HEK293T (cell line): ENCODE measurements at regions not wholly inside any gene's neighbourhood (a gene's known extent, or its start where the extent isn't known, plus 50 kb on each side); places are given as distances from the start of the nearest gene placed in this dataset.

Source experiments
- CTCF ChIA-PET: fragments of 350-600 bp; formaldehyde crosslinking; extraction: SDS; loops from one replicate; lab custom pipeline; 2021; ENCODE audit warnings: antibody characterized with exemption, inconsistent platforms; lab: Yijun Ruan, JAX
- POLR2A ChIA-PET: fragments of 350-600 bp; formaldehyde crosslinking; extraction: SDS; loops from one replicate; lab custom pipeline; 2020; ENCODE audit warnings: antibody characterized with exemption, inconsistent platforms; lab: Yijun Ruan, JAX
- DNase-seq: peaks from one replicate; pipeline ENCODE4 v3.0.0; 2012; ENCODE audit warnings: mixed read lengths; ENCODE audit errors: extremely low spot score
- ARNT ChIP-seq: fragments of 450-650 bp; IDR thresholded peaks from 2 replicates; pipeline ENCODE4 v1.6.1; 2017; ENCODE audit warnings: mild to moderate bottlenecking
- BHLHE40 ChIP-seq: fragments of 450-650 bp; IDR thresholded peaks from 2 replicates; pipeline ENCODE4 v1.6.1; 2016; ENCODE audit warnings: mild to moderate bottlenecking, moderate library complexity, borderline replicate concordance
- CTBP1 ChIP-seq: fragments of 450-650 bp; IDR thresholded peaks from 2 replicates; pipeline ENCODE4 v1.6.1; 2016; ENCODE audit warnings: borderline replicate concordance
- ELF4 ChIP-seq: fragments of 450-650 bp; IDR thresholded peaks from 2 replicates; pipeline ENCODE4 v1.6.1; 2017; ENCODE audit warnings: antibody characterized with exemption
- FOXA1 ChIP-seq: fragments of 450-650 bp; IDR thresholded peaks from 2 replicates; pipeline ENCODE4 v1.6.1; 2016; ENCODE audit warnings: mild to moderate bottlenecking
- FOXK2 ChIP-seq: fragments of 450-650 bp; IDR thresholded peaks from 2 replicates; pipeline ENCODE4 v1.6.1; 2016; ENCODE audit warnings: mild to moderate bottlenecking
- FOXM1 ChIP-seq: fragments of 450-650 bp; IDR thresholded peaks from 2 replicates; pipeline ENCODE4 v1.6.1; 2017; ENCODE audit warnings: mild to moderate bottlenecking, borderline replicate concordance
- HDGF ChIP-seq: fragments of 450-650 bp; IDR thresholded peaks from 2 replicates; pipeline ENCODE4 v1.6.1; 2017; ENCODE audit warnings: antibody characterized with exemption, borderline replicate concordance
- L3MBTL2 ChIP-seq: fragments of 450-650 bp; conservative IDR thresholded peaks from 2 replicates; pipeline ENCODE4 v1.6.1; 2016; ENCODE audit warnings: mild to moderate bottlenecking
- LEF1 ChIP-seq: fragments of 450-650 bp; IDR thresholded peaks from 2 replicates; pipeline ENCODE4 v1.6.1; 2017; ENCODE audit warnings: mild to moderate bottlenecking, borderline replicate concordance
- NFRKB ChIP-seq: fragments of 450-650 bp; IDR thresholded peaks from 2 replicates; pipeline ENCODE4 v1.6.1; 2016; ENCODE audit warnings: mild to moderate bottlenecking, moderate library complexity
- PKNOX1 ChIP-seq: fragments of 450-650 bp; IDR thresholded peaks from 2 replicates; pipeline ENCODE4 v1.6.1; 2016
- SP1 ChIP-seq: fragments of 450-650 bp; IDR thresholded peaks from 2 replicates; pipeline ENCODE4 v1.6.1; 2017
- SUZ12 ChIP-seq: fragments of 450-650 bp; IDR thresholded peaks from 2 replicates; pipeline ENCODE4 v1.6.1; 2016; ENCODE audit warnings: mild to moderate bottlenecking
- TARDBP ChIP-seq: fragments of 450-650 bp; IDR thresholded peaks from 2 replicates; pipeline ENCODE4 v1.6.1; 2016
- ZNF384 ChIP-seq: fragments of 450-650 bp; IDR thresholded peaks from 2 replicates; pipeline ENCODE4 v1.6.1; 2016

GRCh38 chr2:120659275-120659977 is 76.2 kb upstream of the GLI2 start:
- CTCF ChIA-PET, result no interaction called here
- POLR2A ChIA-PET, result no interaction called here
- no peak for DNase-seq
- no peak for TF ChIP-seq ARNT
- TF ChIP-seq FOXM1, result no peak
- TF ChIP-seq BHLHE40, result no peak
- no peak for TF ChIP-seq LEF1
- TF ChIP-seq L3MBTL2, result no peak
- no peak for TF ChIP-seq PKNOX1
- TF ChIP-seq FOXK2, result no peak
- TF ChIP-seq FOXA1, result no peak
- TF ChIP-seq HDGF, result no peak
- TF ChIP-seq SUZ12, result no peak
- no peak for TF ChIP-seq CTBP1

GRCh38 chr2:120660056-120660694 is 75.5 kb upstream of the GLI2 start:
- no peak for TF ChIP-seq ZNF384
- no peak for TF ChIP-seq SP1
- TF ChIP-seq LEF1, result no peak
- TF ChIP-seq PKNOX1, result no peak
- no peak for TF ChIP-seq L3MBTL2
- TF ChIP-seq ARNT, result no peak
- no peak for TF ChIP-seq ELF4
- no peak for TF ChIP-seq CTBP1
- no peak for TF ChIP-seq FOXA1
- TF ChIP-seq FOXM1, result no peak
- no peak for TF ChIP-seq NFRKB
- TF ChIP-seq HDGF, result no peak
- ChIA-PET POLR2A (no interaction called here), CTCF (interaction anchor here (0.6 kb wide), 1 partner anchor 15 kb away, joined by 3 read pairs; no protein-coding TSS in a partner anchor)
- DNase-seq, result no peak

GRCh38 chr2:120660771-120661459 is 74.8 kb upstream of the GLI2 start:
- no peak for DNase-seq
- TF ChIP-seq FOXK2 (no peak), SUZ12 (no peak), PKNOX1 (no peak), NFRKB (no peak), BHLHE40 (no peak), HDGF (no peak), ARNT (no peak), FOXM1 (no peak), TARDBP (no peak), FOXA1 (no peak), L3MBTL2 (no peak), ELF4 (no peak), SP1 (no peak), ZNF384 (no peak), CTBP1 (no peak), LEF1 (no peak)
- ChIA-PET CTCF (interaction anchor here (0.6 kb wide), 1 partner anchor 14 kb away, joined by 3 read pairs; no protein-coding TSS in a partner anchor), POLR2A (no interaction called here)

GRCh38 chr2:120661551-120661950 is 74.1 kb upstream of the GLI2 start:
- ChIA-PET POLR2A (no interaction called here), CTCF (no interaction called here)
- TF ChIP-seq LEF1, result no peak
- TF ChIP-seq NFRKB, result no peak
- TF ChIP-seq ELF4, result no peak
- no peak for TF ChIP-seq SP1
- TF ChIP-seq FOXK2, result no peak
- TF ChIP-seq PKNOX1, result no peak
- no peak for TF ChIP-seq ZNF384
- no peak for TF ChIP-seq BHLHE40
- no peak for TF ChIP-seq FOXA1
- no peak for TF ChIP-seq ARNT
- TF ChIP-seq L3MBTL2, result no peak

GRCh38 chr2:120662046-120662445 is 73.6 kb upstream of the GLI2 start:
- TF ChIP-seq LEF1 (no peak), SUZ12 (no peak), SP1 (no peak), NFRKB (no peak), FOXK2 (no peak), ARNT (no peak), ZNF384 (no peak), BHLHE40 (no peak)
- POLR2A ChIA-PET, result no interaction called here
- CTCF ChIA-PET, result no interaction called here
- no peak for DNase-seq

More at GRCh38 chr2:120661551-120661950, 74.1 kb upstream of the GLI2 start:
- DNase-seq, result no peak
